SIG-M5 (cell line): ENCODE measurements at regions not wholly inside any gene's neighbourhood (a gene's known extent, or its start where the extent isn't known, plus 50 kb on each side); places are given as distances from the start of the nearest gene placed in this dataset.

Experiments used
- DNase-seq: peaks from one replicate; lab custom pipeline; 2025; lab: John Stamatoyannopoulos, UW

- no peak for DNase-seq
Measured at GRCh38 chr15:95247071-95247984, 1016.0 kb downstream of the MCTP2 start.

- no peak for DNase-seq
Measured at GRCh38 chr15:95249524-95249923, 1018.2 kb downstream of the MCTP2 start.

GRCh38 chr15:95252404-95252803, 1021.0 kb downstream of the MCTP2 start:
- DNase-seq: no peak

- DNase-seq: no peak
Measured at GRCh38 chr15:95254263-95254662, 1022.9 kb downstream of the MCTP2 start.

GRCh38 chr15:95259513-95259912, 1028.2 kb downstream of the MCTP2 start:
- DNase-seq: no peak

GRCh38 chr15:95259965-95260364, 1028.6 kb downstream of the MCTP2 start:
- no peak for DNase-seq

GRCh38 chr15:95260856-95261255, 1029.5 kb downstream of the MCTP2 start:
- DNase-seq: no peak

GRCh38 chr15:95261546-95261945, 1030.2 kb downstream of the MCTP2 start:
- no peak for DNase-seq

GRCh38 chr15:95261968-95262367, 1030.6 kb downstream of the MCTP2 start:
- DNase-seq: no peak

- DNase-seq: no peak
Measured at GRCh38 chr15:95262866-95263564, 1031.7 kb downstream of the MCTP2 start.

- DNase-seq: no peak
Measured at GRCh38 chr15:95263751-95264150, 1032.4 kb downstream of the MCTP2 start.

GRCh38 chr15:95265419-95265997, 1034.1 kb downstream of the MCTP2 start:
- no peak for DNase-seq

GRCh38 chr15:95266451-95267061, 1035.2 kb downstream of the MCTP2 start:
- no peak for DNase-seq

GRCh38 chr15:95267481-95267880, 1036.1 kb downstream of the MCTP2 start:
- no peak for DNase-seq

GRCh38 chr15:95269242-95270183, 1038.2 kb downstream of the MCTP2 start:
- no peak for DNase-seq

- no peak for DNase-seq
Measured at GRCh38 chr15:95274101-95274500, 1042.7 kb downstream of the MCTP2 start.

- no peak for DNase-seq
Measured at GRCh38 chr15:95277266-95277665, 1045.9 kb downstream of the MCTP2 start.

GRCh38 chr15:95278532-95279245, 1047.3 kb downstream of the MCTP2 start:
- DNase-seq: no peak

- no peak for DNase-seq
Measured at GRCh38 chr15:95279277-95280019, 1048.1 kb downstream of the MCTP2 start.

- no peak for DNase-seq
Measured at GRCh38 chr15:95280711-95281110, 1049.3 kb downstream of the MCTP2 start.
